GM12878 (cell line): ENCODE measurements at regions not wholly inside any gene's neighbourhood (a gene's known extent, or its start where the extent isn't known, plus 50 kb on each side); places are given as distances from the start of the nearest gene placed in this dataset.
"Not testable (repeated sequence)": the region's sequence is repeated elsewhere in the genome, so short reads cannot be mapped to it uniquely, and the experiment has no call there.

ENCODE experiments used
- ATAC-seq: fragments of 200-7000 bp; cut with Tn5 transposase; 3 replicates; pipeline ENCODE4 v1.9.1; 2020; ENCODE audit warnings: mild to moderate bottlenecking, moderate library complexity
- BruUV-seq: library from RNA; stranded (reverse); fragments of 400-500 nt; replicated peaks from 2 replicates; lab custom pipeline; 2021; lab: Mats Ljungman, UMichigan
- CTCF ChIA-PET: fragments of 300-600 bp; sonication (Branson Sonifier 250); formaldehyde crosslinking; extraction: SDS; loops from one replicate; lab custom pipeline; 2021; ENCODE audit warnings: inconsistent platforms; lab: Yijun Ruan, JAX
- POLR2A ChIA-PET: fragments of 350-600 bp; formaldehyde crosslinking; extraction: SDS; loops from one replicate; lab custom pipeline; 2021; ENCODE audit warnings: inconsistent platforms; lab: Charles Lee
- RAD21 ChIA-PET: fragments of 300-600 bp; sonication (Branson Sonifier 250); formaldehyde crosslinking; loops from one replicate; lab custom pipeline; 2023; ENCODE audit warnings: antibody characterized with exemption; ENCODE audit not compliant: unreplicated experiment; lab: Charles Lee
- SMC1A ChIA-PET: fragments of 300-600 bp; sonication (Branson Sonifier 250); formaldehyde crosslinking; loops from one replicate; lab custom pipeline; 2023; ENCODE audit not compliant: unreplicated experiment, uncharacterized antibody; lab: Charles Lee
- DNase-seq: peaks from one replicate; pipeline ENCODE4 v3.0.0-alpha.2; 2011; ENCODE audit warnings: low read depth, low spot score
- FAIRE-seq: peaks from 3 replicates; lab custom pipeline; 2011; peaks lifted over from hg19 to GRCh38; lab: Jason Lieb, UNC
- H2AFZ ChIP-seq: 2 replicates; pipeline ENCODE4 v1.6.0; 2011; ENCODE audit warnings: low read depth, low read length, control low read depth; ENCODE audit not compliant: control insufficient read depth
- H3K27ac ChIP-seq: 2 replicates; pipeline ENCODE4 v1.5.1; 2011; ENCODE audit warnings: control low read depth; ENCODE audit not compliant: control insufficient read depth, insufficient read depth
- H3K27me3 ChIP-seq, 2 experiments: replicated peaks in 1 of 2; 2 replicates each; pipeline versions ENCODE4 v1.6.0 to v1.6.1; 2011; ENCODE audit warnings: low read length in 1 of 2; ENCODE audit not compliant: control insufficient read depth in 2 of 2, insufficient read depth in 2 of 2
- H3K36me3 ChIP-seq, 2 experiments: 2 replicates each; pipeline ENCODE4 v1.5.1; 2011; ENCODE audit warnings: low read length in 1 of 2; ENCODE audit not compliant: control insufficient read depth in 2 of 2, insufficient read depth in 2 of 2
- H3K4me1 ChIP-seq: 2 replicates; pipeline ENCODE4 v1.6.1; 2011; ENCODE audit warnings: mild to moderate bottlenecking, low read length, moderate library complexity, mixed read lengths; ENCODE audit not compliant: control insufficient read depth, insufficient read depth
- H3K4me2 ChIP-seq: 2 replicates; pipeline ENCODE4 v1.6.0; 2011; ENCODE audit warnings: control low read depth; ENCODE audit not compliant: control insufficient read depth, insufficient read depth
- H3K4me3 ChIP-seq: fragments of 200-600 bp; sonication (generic); 2 replicates; pipeline ENCODE4 v1.5.1; 2016
- H3K79me2 ChIP-seq: 2 replicates; pipeline ENCODE4 v1.6.0; 2011; ENCODE audit warnings: low read length; ENCODE audit not compliant: control insufficient read depth, insufficient read depth
- H3K9ac ChIP-seq: 2 replicates; pipeline ENCODE4 v1.8.0; 2011; ENCODE audit warnings: low read length, control low read depth, mixed read lengths; ENCODE audit not compliant: control insufficient read depth, insufficient read depth
- H3K9me3 ChIP-seq: replicated peaks from 3 replicates; pipeline ENCODE4 v1.5.1; 2011; ENCODE audit warnings: mild to moderate bottlenecking, low read length; ENCODE audit not compliant: control insufficient read depth, insufficient read depth
- H4K20me1 ChIP-seq: 2 replicates; pipeline ENCODE4 v1.6.0; 2011; ENCODE audit not compliant: control insufficient read depth, insufficient read depth
- ATF2 ChIP-seq: IDR thresholded peaks from 2 replicates; pipeline ENCODE4 v1.6.1; 2012; ENCODE audit warnings: low read length, inconsistent platforms
- BMI1 ChIP-seq: fragments of 450-650 bp; IDR thresholded peaks from 2 replicates; pipeline ENCODE4 v1.6.1; 2016; ENCODE audit warnings: mild to moderate bottlenecking, moderate library complexity, borderline replicate concordance
- JUNB ChIP-seq: IDR thresholded peaks from 2 replicates; pipeline ENCODE4 v1.6.1; 2016; ENCODE audit warnings: antibody characterized with exemption, mild to moderate bottlenecking
- SPI1 ChIP-seq: IDR thresholded peaks from 2 replicates; pipeline ENCODE4 v1.6.1; 2011; ENCODE audit warnings: low read depth, mild to moderate bottlenecking, low read length, moderate library complexity, borderline replicate concordance; ENCODE audit not compliant: insufficient read depth
- STAT1 ChIP-seq: fragments of 450-650 bp; conservative IDR thresholded peaks from 2 replicates; pipeline ENCODE4 v1.6.1; 2014; ENCODE audit warnings: antibody characterized with exemption, mild to moderate bottlenecking
- TCF12 ChIP-seq: IDR thresholded peaks from 2 replicates; pipeline ENCODE4 v1.6.1; 2011; ENCODE audit warnings: low read depth, mild to moderate bottlenecking, low read length
- ZNF207 ChIP-seq: fragments of 450-650 bp; IDR thresholded peaks from 2 replicates; pipeline ENCODE4 v1.6.1; 2014; ENCODE audit warnings: antibody characterized with exemption, mild to moderate bottlenecking, borderline replicate concordance
- ZNF592 ChIP-seq: fragments of 450-650 bp; IDR thresholded peaks from 2 replicates; pipeline ENCODE4 v1.6.1; 2017; ENCODE audit warnings: mild to moderate bottlenecking, moderate library complexity
- WGBS: methylation state at CpG from one replicate; pipeline ENCODE4 v1.1.6; 2016; ENCODE audit warnings: low lambda C conversion rate; ENCODE audit not compliant: insufficient replicate concordance, insufficient coverage; ENCODE audit errors: missing lambda C conversion rate; 5-methylcytosine and 5-hydroxymethylcytosine counted together
- in situ Hi-C: fragments of 300-500 bp; cut with MboI; formaldehyde crosslinking; loops from 9 replicates; pipeline ENCODE4 v1.14.3; 2018; ENCODE audit warnings: mixed read lengths
- intact Hi-C: fragments of 100-400 bp; cut with micrococcal nuclease; formaldehyde crosslinking; loops from one replicate; pipeline ENCODE4 v1.14.2; 2022; ENCODE audit not compliant: unreplicated experiment

- TF ChIP-seq SPI1 = no peak
- TF ChIP-seq ZNF592 = no peak
- TF ChIP-seq ZNF207 = no peak
- TF ChIP-seq ATF2 = no peak
- TF ChIP-seq TCF12 = no peak
- TF ChIP-seq BMI1 = no peak
- no peak for TF ChIP-seq JUNB
- TF ChIP-seq STAT1 = no peak
These were observed 388.7 kb downstream of the PCDH10 start for GRCh38 chr4:133537780-133538281.

GRCh38 chr4:133534224-133534623 lies 385.1 kb downstream of the PCDH10 start:
- H2AFZ ChIP-seq, H3K27me3 ChIP-seq, POLR2A ChIA-PET, H3K4me3 ChIP-seq, H3K36me3 ChIP-seq, H4K20me1 ChIP-seq, BruUV-seq, DNase-seq, intact Hi-C loops, H3K27ac ChIP-seq, H3K4me2 ChIP-seq, H3K4me1 ChIP-seq, SMC1A ChIA-PET, H3K9me3 ChIP-seq, H3K9ac ChIP-seq, in situ Hi-C loops, ATAC-seq, H3K79me2 ChIP-seq, RAD21 ChIA-PET, FAIRE-seq, CTCF ChIA-PET: not testable (repeated sequence)
- 18% methylated on average over 6 of the region's 6 CpGs for WGBS

More at GRCh38 chr4:133537780-133538281, 388.7 kb downstream of the PCDH10 start:
- Histone ChIP-seq H2AFZ (no peak overlapping the region), H3K79me2 (no peaks in the 10 kb centered on the region), H4K20me1 (no peaks in the 10 kb centered on the region), H3K9me3 (no peaks in the 10 kb centered on the region), H3K4me2 (no peak overlapping the region), H3K4me1 (no peaks in the 10 kb centered on the region), H3K36me3 (no peaks in the 10 kb centered on the region), H3K27ac (no peak overlapping the region), H3K4me3 (no peak overlapping the region), H3K27me3 (no peaks in the 10 kb centered on the region), H3K9ac (no peak overlapping the region)
- 21% methylated on average over 4 of the region's 4 CpGs for WGBS
- no TSS peak for BruUV-seq
- ChIA-PET CTCF (interaction anchor here (1.2 kb wide), 1 partner anchor 40 kb away, joined by 4 read pairs; no protein-coding TSS in a partner anchor), POLR2A (no interaction called here), SMC1A (no interaction called here), RAD21 (no interaction called here)
- DNase-seq (no peak), ATAC-seq (no peak), FAIRE-seq (no peak)
- intact Hi-C loops = no loop called here
- in situ Hi-C loops = no loop called here
